Astrocyte of the spinal cord (primary cell): ENCODE measurements at regions not wholly inside any gene's neighbourhood (a gene's known extent, or its start where the extent isn't known, plus 50 kb on each side); places are given as distances from the start of the nearest gene placed in this dataset.

Source experiments
- DNase-seq: peaks from one replicate; pipeline ENCODE4 v3.0.0; 2011; ENCODE audit warnings: low read depth, low spot score
- H3K4me3 ChIP-seq: 2 replicates; pipeline ENCODE4 v1.5.1; 2011; ENCODE audit warnings: low read depth, mild to moderate bottlenecking, low read length, moderate library complexity
- in situ Hi-C: cut with HindIII; loops from 2 replicates; pipeline ENCODE4 v1.10.0; 2017; ENCODE audit warnings: low sequenced_read_pairs
- TF ChIP-seq, protein P1 (sequence below): IDR thresholded peaks from 2 replicates; pipeline ENCODE4 v1.5.1; 2012; ENCODE audit warnings: low read depth, mild to moderate bottlenecking, low read length, inconsistent platforms

DNA sequence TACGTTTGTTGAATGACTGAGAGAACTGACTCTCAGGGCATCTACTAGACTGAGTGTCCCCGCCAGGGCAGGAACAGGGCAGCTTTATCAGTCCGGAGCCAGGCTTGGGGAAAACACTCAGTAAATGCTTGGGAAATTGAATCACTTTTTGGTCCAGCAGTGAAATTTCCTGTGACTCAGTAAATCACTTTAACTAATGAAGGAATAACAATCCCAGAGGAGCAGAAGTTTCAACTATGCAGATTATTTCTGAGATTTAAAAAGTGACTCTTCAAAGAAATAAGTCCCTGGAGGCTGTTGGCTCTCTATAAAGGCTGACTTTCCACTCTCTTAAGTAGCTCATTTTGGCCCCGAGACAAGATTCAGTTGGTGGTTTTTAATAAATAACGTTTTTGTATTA is 101.8 kb downstream of the FOXL1 start:
- H3K4me3 ChIP-seq = no peak overlapping the region
- TF ChIP-seq, protein P1, sequence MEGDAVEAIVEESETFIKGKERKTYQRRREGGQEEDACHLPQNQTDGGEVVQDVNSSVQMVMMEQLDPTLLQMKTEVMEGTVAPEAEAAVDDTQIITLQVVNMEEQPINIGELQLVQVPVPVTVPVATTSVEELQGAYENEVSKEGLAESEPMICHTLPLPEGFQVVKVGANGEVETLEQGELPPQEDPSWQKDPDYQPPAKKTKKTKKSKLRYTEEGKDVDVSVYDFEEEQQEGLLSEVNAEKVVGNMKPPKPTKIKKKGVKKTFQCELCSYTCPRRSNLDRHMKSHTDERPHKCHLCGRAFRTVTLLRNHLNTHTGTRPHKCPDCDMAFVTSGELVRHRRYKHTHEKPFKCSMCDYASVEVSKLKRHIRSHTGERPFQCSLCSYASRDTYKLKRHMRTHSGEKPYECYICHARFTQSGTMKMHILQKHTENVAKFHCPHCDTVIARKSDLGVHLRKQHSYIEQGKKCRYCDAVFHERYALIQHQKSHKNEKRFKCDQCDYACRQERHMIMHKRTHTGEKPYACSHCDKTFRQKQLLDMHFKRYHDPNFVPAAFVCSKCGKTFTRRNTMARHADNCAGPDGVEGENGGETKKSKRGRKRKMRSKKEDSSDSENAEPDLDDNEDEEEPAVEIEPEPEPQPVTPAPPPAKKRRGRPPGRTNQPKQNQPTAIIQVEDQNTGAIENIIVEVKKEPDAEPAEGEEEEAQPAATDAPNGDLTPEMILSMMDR = no peak
- peak; percentile 88 for DNase-seq
- in situ Hi-C loops = no loop called here

DNA sequence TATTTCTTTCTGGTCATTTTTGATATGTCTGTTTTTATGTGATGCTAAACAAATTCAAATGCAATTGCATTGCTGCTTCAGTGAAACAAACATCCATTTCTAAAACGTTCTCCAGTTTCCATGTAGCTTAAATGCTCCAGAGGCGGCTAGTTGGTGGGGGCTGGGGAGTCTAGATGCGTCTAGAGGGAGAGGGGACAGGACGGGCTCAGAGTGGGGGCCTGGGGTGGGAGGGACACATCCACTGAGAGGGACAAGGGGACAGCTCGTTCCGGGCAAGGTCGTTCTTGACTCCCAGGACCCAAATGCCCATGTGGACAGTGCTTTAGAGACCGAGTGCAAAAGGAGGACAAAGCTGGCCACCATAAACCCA is 102.3 kb downstream of the FOXL1 start:
- TF ChIP-seq, protein P1 = no peak
- in situ Hi-C loops = no loop called here
- DNase-seq = no peak
- H3K4me3 ChIP-seq = no peak overlapping the region

DNA sequence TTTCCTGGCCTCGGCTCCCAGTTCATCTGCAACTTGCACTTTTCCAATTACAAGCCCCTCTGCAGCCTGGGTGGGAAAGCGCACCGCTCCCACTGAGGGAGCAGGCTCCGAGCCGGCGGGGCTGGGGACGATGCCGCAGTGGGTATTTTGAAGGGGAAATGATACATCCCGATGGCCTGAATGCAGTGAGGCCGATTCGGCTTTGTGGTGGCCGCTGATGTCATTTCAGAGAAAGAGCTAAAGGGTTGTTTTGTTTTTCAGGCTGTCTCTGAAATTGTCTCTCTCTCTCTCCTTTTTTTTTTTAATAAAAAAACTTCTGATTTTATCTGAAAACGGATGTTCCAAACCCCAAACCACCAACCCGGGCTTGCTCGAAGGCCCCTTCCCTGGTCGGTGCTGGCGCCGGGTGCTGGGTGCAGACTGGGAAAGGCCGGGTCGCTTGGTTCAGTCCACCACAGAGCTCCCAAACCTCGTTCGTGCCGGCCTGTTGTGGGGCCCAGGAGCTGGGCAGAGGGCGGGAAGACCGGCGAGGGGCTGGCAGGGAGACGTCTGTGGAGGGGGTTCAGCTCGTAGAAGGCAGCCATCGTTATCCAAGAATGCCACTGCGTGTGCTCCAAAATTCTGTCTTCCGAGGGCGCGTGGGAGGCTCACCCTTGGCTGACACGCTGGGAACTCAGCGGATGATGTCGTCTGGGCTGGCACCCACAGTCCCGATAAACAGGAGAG is 102.8 kb downstream of the FOXL1 start:
- no peak overlapping the region for H3K4me3 ChIP-seq
- DNase-seq = peak; percentile 69
- TF ChIP-seq, protein P1 = no peak
- in situ Hi-C loops = no loop called here

DNA sequence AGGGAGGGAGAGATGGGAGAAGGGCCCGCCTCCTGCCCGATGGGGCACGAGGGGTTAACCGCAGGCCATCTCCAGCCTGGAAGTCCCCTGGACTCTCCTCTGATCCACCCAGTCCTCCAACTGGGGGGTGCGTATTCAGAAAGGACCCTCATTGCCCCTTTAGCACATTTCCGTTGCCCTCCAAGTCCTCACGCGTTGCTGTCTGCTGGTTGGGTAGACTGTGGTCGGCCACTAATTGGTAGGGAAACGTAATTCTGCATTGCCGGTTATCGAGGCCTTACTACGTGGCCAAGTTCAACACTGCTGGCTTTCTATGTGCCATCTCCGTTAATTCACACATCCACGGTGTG is 103.4 kb downstream of the FOXL1 start:
- in situ Hi-C loops = no loop called here
- DNase-seq = no peak
- TF ChIP-seq, protein P1 = no peak
- H3K4me3 ChIP-seq = no peak overlapping the region

DNA sequence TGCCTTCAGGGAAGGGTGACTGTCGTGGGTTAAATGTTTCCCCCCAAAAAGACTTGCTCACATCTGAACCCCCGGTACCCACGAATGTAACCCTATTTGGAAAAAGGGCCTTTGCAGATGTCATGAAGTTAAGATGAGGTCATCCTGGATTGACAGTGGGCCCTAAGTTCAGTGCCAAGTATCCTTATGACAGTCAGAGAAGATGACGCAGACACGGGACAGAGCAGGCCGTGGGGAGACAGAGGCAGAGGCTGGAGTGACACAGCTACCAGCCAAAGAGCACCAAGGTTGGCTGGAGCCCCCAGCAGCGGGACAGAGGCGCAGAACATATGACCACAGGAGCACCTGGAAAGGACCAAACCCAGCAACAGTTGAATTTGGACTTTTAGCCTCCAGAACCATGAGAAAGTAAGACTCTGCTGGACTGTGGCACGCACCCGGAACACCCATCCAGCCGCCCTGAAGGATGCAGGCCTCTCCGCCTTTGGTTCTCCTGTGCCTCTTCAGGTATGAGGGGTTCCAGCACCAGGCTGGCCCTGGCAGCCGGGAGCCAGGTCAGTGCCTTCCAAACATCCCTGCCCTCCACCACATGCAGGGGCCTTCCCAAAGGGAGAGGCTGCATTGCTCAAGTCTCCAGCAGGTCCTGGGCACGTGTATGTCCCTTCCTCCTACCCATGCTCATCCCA is 104.0 kb downstream of the FOXL1 start:
- DNase-seq = no peak
- no peak overlapping the region for H3K4me3 ChIP-seq
- TF ChIP-seq, protein P1 = no peak
- in situ Hi-C loops = no loop called here

DNA sequence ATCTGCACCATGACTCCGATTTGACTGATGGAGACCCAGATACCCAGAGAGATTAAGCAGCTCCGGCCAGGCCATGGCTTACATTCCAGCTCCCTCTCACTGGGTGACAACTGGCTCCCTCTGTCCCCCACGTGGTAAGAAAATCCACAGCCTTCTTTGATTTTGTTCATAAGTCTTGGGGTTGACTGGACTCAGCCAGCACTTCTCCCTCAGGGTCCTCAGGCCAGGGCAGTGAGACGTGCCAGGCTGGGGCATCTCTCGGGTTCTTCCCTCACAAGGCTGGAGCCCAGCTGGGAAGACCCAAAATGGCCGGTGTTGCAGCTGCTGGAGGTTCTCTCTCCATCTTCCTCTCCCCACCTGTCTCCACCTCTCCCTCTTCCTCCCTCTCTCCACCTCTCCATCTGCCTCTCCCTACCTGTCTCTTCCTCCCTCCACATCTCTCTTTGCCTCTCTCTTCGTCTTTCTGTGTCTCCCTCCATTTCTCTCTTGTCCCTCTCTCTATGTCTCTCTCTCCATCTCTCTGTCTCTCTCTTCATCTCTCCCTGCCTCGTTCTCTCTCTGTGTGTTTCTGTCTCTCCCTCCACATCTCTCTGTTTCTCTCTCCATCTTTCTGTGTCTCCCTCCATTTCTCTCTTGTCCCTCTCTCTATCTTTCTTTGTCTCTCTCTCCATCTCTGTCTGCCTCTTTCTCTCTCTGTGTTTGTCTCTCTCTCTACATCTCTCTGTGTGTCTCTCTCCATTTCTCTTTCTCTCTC is 105.3 kb downstream of the FOXL1 start:
- no peak for DNase-seq
- H3K4me3 ChIP-seq = no peak overlapping the region
- TF ChIP-seq, protein P1 = no peak
- in situ Hi-C loops = no loop called here
